ENCODE measurements at regions not wholly inside any gene's neighbourhood (a gene's known extent, or its start where the extent isn't known, plus 50 kb on each side); places are given as distances from the start of the nearest gene placed in this dataset.

GRCh38 chr1:188302746-188303145, 1474.0 kb downstream of the PLA2G4A start (continued):
- no peak for TF ChIP-seq NFE2L2 (conservative IDR thresholded peaks at IDR 0.05; ENCODE audit: low read length)

GRCh38 chr1:188314557-188315137, 1485.9 kb downstream of the PLA2G4A start:
- DNase-seq (ENCODE audit: low read depth in 1 of 2, low spot score in 1 of 2) = no peak
- Histone ChIP-seq H3K4me1 (no peaks in the 10 kb centered on the region), H3K27ac (no peak overlapping the region), H3K9me3 (no peaks in the 10 kb centered on the region), H3K4me3 (no peak overlapping the region), H3K4me2 (no peak overlapping the region)
- CTCF ChIA-PET = no interaction called here
- ATAC-seq = no peak
- POLR2A ChIA-PET = no interaction called here
- TF ChIP-seq MYC (IDR thresholded peaks at IDR 0.05; ENCODE audit: borderline replicate concordance, low read length) = no peak
- TF ChIP-seq FOSB (CRISPR knock-in tag; IDR thresholded peaks at IDR 0.05) = no peak
- no peak for TF ChIP-seq MAZ (IDR thresholded peaks at IDR 0.05; ENCODE audit: borderline replicate concordance, low read depth, low read length)
- no peak for TF ChIP-seq HMGXB4 (CRISPR knock-in tag; IDR thresholded peaks at IDR 0.05; ENCODE audit: borderline replicate concordance)
- no peak for TF ChIP-seq ELK1 (IDR thresholded peaks at IDR 0.05; ENCODE audit: low read depth, low read length)
- no peak for FAIRE-seq

- POLR2A ChIA-PET = no interaction called here
- CTCF ChIA-PET = interaction anchor here (0.6 kb wide), 1 partner anchor 1781 kb away, joined by 3 read pairs; no protein-coding TSS in a partner anchor
Measured at GRCh38 chr1:188317894-188318293, 1489.1 kb downstream of the PLA2G4A start.

More at GRCh38 chr1:188317894-188318293, 1489.1 kb downstream of the PLA2G4A start:
- H3K4me2 ChIP-seq = no peak overlapping the region
- no peak overlapping the region for H3K4me3 ChIP-seq
- no peaks in the 10 kb centered on the region for H3K4me1 ChIP-seq
- H3K9me3 ChIP-seq = no peaks in the 10 kb centered on the region
- no peak for FAIRE-seq
- no peak for ATAC-seq
- TF ChIP-seq JUN (IDR thresholded peaks at IDR 0.05) (no peak), ELK1 (IDR thresholded peaks at IDR 0.05; ENCODE audit: low read depth, low read length) (no peak), ATOH8 (CRISPR knock-in tag; IDR thresholded peaks at IDR 0.05; ENCODE audit: low read depth) (no peak), MAX (IDR thresholded peaks at IDR 0.05) (no peak), ZNF302 (CRISPR knock-in tag; IDR thresholded peaks at IDR 0.05) (no peak), CBX2 (IDR thresholded peaks at IDR 0.05; ENCODE audit: borderline replicate concordance, low read depth) (no peak), NPAS2 (CRISPR knock-in tag; IDR thresholded peaks at IDR 0.05; ENCODE audit: borderline replicate concordance) (no peak), EHF (CRISPR knock-in tag; IDR thresholded peaks at IDR 0.05) (no peak), FOSB (CRISPR knock-in tag; IDR thresholded peaks at IDR 0.05) (no peak), CEBPB (IDR thresholded peaks at IDR 0.05) (no peak), FOXS1 (CRISPR knock-in tag; IDR thresholded peaks at IDR 0.05) (no peak), KDM1A (IDR thresholded peaks at IDR 0.05; ENCODE audit: low read depth) (no peak), ESRRA (IDR thresholded peaks at IDR 0.05; ENCODE audit: borderline replicate concordance, low read length) (no peak), RAD21 (conservative IDR thresholded peaks at IDR 0.05 in 1 of 2, IDR thresholded peaks at IDR 0.05 in 1 of 2) (no peak)
- DNase-seq (ENCODE audit: low read depth in 1 of 2, low spot score in 1 of 2) = no peak
- no peak overlapping the region for H3K27ac ChIP-seq

Data from A549 (cell line).